Activated naive CD8-positive, alpha-beta T cell treated with anti-CD3 and anti-CD28 coated beads, Interleukin-2, amount 50 U/mL, for 16 hours (primary cell): ENCODE measurements at regions not wholly inside any gene's neighbourhood (a gene's known extent, or its start where the extent isn't known, plus 50 kb on each side); places are given as distances from the start of the nearest gene placed in this dataset.

ENCODE experiments used
- DNase-seq: peaks from one replicate; pipeline ENCODE4 v3.0.0-alpha.2; 2020; ENCODE audit warnings: low read depth, low spot score

GRCh38 chr2:144161061-144161460 lies 358.9 kb downstream of the ZEB2 start:
- no peak for DNase-seq

- DNase-seq: no peak
These were observed 360.7 kb downstream of the ZEB2 start for GRCh38 chr2:144159240-144159639.

DNA sequence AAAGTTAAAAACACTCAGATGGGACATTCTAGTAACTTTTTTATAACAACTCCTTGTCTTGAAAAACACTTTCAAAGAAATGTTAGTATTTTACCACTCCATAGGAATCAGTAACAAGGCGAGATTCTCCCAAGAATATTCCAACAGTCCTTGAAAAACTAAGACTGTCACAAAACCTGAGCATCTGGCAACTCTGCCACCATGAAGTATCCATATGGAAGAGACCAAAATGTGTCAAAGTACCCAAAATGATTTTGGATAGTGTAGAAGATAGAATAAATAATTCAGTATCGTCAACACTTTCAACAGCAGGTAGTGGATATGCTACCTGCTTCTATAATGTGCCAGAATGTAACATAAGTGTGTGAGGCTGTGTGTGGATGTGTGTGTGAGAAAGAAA lies 361.8 kb downstream of the ZEB2 start:
- no peak for DNase-seq

GRCh38 chr2:144156736-144157640 lies 362.9 kb downstream of the ZEB2 start:
- no peak for DNase-seq

- no peak for DNase-seq
These were observed 365.7 kb downstream of the ZEB2 start for GRCh38 chr2:144154205-144154604.

GRCh38 chr2:144152817-144153271 lies 367.1 kb downstream of the ZEB2 start:
- no peak for DNase-seq

DNA sequence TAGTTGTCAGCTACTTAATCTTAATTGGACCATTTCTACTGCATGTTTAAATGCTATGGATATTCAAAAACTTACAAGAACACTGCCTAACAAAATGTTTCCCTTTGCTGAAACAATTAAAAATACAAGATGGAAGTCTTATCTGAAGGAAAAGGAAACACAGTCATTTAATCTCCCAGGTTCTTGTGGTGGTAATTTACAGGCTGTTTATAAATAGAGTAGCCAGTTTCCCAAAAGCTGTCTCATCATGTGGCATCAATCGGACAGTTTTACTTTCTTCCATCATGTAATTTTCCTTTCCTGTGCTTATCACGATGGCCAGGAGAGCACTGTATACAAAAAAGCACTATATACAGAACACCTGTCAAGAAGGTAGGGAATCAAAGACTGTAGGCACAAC lies 368.1 kb downstream of the ZEB2 start:
- DNase-seq: no peak

DNA sequence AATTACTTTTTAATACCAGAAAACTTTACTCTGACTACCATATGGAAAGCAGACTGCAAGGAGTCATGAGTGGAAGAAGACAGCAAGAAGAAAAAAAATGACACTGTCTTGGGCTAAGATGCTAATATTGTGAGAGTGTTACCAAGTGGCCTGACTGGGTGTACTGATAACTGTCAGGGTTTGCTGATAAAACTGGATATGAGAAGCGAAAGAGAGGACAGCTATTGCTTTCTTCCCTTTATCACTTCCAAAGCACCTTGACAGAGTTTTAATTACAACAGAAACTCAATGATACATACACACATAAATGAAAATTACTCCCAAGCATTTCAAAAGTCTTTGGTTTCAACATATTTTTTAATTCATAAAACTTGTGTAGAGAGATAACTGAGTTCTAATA lies 368.5 kb downstream of the ZEB2 start:
- no peak for DNase-seq

DNA sequence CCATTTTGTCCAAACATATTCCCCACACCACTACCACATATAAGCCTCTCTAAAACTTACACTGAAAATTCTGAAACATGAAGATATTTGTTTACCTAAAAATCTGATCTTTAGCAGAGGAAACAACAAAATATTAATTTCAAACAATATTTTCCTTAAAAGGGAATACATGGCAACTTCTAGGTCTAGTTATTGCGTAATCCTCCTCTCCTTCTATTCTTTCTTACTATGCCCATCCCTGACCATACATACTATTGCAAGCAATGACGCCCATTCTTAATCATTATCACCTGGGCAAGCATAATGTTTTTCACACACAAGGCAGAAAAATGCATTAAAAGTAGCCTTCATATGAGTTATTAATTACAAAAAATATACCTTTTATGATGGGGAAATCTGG lies 372.6 kb downstream of the ZEB2 start:
- DNase-seq: no peak

- DNase-seq: no peak
These were observed 373.0 kb downstream of the ZEB2 start for GRCh38 chr2:144146876-144147275.

DNA sequence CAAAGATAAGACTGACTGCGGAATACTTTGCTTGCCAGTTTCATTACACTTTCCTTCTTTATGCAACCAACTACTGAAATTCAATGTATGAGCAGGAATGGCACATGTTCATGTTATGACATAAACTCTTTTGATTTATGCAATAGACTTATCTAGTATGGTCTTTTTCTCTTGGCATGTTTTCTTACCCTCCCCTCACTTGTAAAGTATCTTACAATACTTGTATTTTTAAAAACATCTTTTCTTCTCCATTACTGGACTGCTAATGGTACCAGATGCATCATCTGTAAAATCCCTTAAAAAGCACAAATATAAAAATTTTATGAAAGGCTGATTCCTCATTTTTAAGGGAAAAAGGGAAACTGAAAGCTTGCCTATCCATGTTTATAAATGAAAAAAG lies 373.8 kb downstream of the ZEB2 start:
- DNase-seq: no peak

- DNase-seq: no peak
These were observed 376.4 kb downstream of the ZEB2 start for GRCh38 chr2:144143294-144144151.

- no peak for DNase-seq
These were observed 379.0 kb downstream of the ZEB2 start for GRCh38 chr2:144140891-144141290.

DNA sequence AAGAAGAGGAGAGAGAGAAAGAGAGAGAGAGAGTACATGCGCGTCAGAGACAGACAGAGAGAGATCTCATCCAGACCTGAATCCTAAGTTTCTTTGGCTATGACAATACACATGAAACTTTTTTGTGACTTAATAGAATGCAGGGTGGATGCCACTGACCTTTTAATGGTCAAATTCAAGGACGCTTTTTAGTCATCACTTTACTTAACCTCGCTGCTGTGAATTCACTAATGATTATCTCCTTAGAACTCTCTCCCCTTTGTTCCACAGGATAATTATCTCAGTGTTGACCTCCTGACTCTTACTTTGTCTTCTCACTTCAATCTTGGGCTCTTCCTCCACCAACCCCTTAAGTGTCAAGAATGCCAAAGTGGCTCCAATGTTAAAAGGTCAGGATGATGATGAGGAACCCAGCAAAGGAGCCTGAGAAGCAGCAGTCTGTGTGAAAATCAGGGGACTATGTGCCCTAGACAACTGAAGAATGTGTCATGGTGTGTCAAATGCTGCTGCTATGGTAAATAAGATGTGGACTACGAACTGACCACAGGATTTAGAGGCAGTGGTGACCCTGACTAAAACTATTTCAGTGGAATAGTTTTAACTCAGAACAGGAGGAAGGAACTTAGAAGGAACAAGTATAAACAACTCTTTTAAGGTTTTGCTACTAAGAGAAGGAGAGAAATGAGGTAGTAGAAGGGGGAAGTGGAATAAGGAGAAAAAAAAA lies 382.1 kb downstream of the ZEB2 start:
- no peak for DNase-seq

DNA sequence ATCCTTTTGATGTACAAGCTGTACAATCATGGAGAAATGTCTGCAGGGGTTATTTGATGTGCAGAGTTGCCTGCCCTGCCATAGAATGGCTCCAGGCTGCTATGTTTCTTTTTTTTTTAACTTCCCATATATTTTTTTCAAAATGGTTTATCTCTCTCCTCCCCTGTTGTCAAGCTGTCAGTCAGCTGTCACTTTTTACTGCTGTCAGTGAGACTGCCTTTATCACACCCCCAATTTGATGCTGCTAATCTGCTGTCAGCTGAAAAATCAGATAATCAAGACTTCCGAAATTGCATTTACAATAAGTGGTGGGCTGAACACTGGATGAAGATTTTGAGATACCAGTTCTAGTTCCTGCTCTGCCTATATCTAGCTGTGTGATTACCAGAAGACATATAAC lies 382.6 kb downstream of the ZEB2 start:
- no peak for DNase-seq

DNA sequence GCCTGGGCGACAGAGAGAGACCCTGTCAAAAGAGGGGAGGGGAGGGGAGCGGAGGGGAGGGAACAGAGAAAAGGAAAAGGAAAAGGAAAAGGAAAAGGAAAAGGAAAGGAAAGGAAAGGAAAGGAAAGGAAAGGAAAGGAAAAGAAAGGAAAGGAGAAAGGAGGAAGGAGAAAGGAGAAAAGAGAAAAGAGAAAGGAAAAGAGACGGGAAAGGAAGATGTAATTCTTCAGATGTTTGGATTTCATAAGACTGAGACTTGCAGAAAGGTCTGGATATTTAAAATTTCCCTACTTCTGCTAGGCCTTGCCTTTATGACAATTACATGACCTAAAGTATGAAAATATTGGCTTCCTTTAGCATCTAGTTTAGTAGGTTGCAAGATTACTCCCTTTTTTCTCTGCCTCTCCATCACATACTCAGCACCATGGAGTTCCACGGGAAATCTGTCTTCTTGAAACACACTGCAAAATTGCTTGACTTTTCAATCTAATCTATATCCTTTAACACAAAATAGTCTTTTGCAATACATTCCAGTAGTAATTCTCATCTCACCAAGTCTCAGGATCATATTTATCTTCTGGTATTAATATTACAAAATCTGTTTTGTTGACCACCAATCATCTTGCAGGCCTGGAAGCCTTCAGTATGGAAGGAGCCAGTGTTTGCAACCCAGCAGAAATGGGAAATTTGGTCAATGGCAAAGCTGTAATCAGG lies 383.5 kb downstream of the ZEB2 start:
- no peak for DNase-seq

DNA sequence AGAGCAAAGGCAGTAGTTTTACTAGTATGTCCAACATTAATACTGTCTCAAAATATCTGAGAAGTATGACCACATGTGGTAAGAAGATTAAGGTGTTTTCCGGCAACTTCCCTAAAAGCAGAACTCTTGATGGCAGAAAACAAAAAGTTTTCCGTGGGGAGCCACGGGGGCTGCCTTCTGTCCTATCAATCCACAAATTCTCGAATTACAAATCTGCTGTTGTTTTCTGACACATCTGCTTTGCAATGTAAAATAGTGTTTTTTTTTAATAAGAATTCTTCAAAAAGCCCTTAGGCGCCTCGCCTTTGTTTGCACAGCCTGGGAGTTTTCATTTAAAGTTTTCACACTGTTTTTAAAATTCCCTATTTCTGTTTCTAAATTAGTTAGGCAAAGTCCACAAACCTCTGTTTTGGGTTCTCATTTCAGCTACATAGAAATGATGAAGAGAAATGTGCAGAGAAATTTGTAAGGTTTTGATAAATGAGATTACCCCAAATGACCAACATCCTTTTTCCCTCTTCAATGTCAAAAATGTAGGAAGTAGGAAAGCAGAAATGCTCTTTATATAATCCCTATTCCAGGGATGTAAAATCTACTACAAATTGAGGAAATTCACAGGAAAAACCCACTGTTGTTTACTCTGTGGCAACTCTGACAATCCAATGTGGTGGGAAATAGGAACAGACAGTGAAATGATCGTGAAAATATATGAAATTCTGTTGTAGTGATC lies 385.8 kb downstream of the ZEB2 start:
- no peak for DNase-seq

GRCh38 chr2:144132357-144132756 lies 387.6 kb downstream of the ZEB2 start:
- DNase-seq: no peak

DNA sequence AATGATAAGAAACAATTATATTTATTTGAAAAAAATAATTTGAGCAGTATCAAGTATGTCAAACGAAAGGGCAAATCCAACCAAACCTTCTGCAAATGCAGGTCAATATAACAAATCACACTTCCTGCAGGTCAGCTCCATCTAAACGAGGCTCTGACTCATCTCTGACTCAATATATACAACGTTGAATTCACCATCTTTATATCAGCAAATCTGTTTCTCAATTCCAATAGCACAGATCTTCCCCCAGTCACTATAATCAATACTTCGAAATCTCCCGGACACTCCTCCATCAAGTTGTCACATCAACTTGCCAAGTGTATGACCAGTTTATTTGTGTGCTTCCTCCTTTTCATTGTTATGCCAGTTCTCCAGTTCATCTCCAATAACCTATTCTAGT lies 388.9 kb downstream of the ZEB2 start:
- no peak for DNase-seq

DNA sequence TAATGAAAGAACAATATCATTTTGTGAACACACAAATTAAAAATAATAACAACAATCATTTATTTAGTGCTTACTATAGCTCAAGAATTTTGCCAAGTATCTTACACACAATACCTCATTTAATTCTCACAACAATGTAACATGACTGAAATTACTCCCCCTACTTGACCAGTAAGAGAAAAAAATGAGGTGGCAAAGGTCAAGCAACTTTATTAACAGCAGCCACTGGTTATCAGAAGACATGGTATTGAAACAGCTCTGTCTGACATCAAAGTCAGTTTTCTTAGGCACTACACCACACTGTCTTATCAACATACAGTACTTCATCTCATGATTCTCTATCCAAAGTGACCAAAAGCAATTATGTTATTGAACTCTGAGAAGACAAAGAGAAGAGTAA lies 389.4 kb downstream of the ZEB2 start:
- no peak for DNase-seq
